Stimulated activated CD8-positive, alpha-beta memory T cell treated with anti-CD3 and anti-CD28 coated beads, Interleukin-7, amount 100 ng/mL, for 48 hours (primary cell): ENCODE measurements at regions not wholly inside any gene's neighbourhood (a gene's known extent, or its start where the extent isn't known, plus 50 kb on each side); places are given as distances from the start of the nearest gene placed in this dataset.

Experiments
- DNase-seq, 2 donors: peaks; one replicate each; pipeline ENCODE4 v3.0.0-alpha.2; 2020; ENCODE audit warnings: low read depth in 1 of 2; ENCODE audit errors: extremely low read depth in 1 of 2

DNA sequence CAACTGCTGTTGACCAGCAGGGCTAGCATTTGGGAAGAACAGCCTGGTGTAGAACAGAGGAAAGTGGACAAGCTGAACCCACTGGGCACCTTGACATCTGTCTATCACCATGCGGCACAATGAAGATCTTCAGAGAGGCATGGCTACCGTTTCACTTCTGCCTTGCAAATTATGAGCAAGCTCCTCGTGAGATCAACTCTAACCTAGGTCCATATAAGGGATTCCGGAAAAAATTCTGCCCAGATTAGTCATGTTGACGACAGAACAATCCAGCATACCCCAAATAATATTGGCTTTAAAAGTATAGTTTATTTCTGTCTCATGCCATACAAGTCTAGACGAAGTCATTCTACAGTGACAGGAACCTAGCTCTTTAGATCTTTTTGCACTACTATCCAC, 91.6 kb upstream of the ATF7IP start:
- DNase-seq, result no peak

DNA sequence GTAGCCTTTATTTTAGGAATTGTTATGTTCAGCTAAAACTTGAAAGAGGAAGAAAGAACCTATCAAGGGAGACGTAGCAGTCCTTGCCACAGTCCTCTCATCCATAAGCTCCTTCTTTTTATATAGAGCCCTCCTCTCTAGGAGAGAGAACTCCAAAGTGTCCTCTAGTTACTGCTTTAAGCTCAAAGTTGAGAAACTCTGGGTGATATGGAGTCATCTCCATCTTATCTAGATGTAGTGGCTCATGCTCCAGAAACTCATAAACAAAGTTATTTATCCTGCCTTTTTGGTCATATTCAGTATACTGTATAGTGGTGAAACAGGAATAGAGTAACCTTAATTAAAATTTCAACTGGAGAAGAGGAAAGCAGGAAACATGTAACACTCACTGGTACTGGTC, 90.4 kb upstream of the ATF7IP start:
- DNase-seq, result no peak

GRCh38 chr12:14275886-14276285, 89.6 kb upstream of the ATF7IP start:
- DNase-seq, result no peak

DNA sequence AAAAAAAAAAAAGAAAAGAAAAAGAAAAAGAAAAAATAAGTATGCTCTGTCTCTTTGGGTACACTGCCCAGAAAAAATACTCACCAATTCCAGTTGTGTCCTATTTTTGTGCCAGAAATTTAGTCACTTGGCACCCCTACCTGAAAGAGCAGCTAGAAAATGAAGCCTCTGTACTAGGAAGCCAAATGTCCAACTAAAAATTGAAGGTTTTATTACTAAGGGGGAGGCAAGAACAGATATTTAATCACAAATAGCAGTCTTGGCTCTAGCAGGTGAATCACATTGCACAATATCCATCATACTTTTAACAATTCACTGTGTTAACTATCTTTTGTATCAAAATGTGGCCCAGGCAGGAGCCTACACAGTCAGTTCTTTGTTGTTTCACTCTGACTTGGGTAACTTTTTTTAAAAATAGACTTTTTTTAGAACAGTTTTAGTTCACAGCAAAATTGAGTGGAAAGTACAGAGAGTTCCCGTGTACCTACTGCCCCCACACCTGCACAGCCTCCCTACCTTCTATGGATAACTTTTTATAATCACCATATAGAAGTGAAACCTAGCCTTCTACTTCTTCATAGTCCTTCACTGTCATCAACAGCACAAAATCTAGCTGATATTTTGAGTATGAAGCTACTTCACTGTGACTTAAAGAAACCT, 87.1 kb upstream of the ATF7IP start:
- DNase-seq, result no peak

- DNase-seq, result no peak
Measured at GRCh38 chr12:14279845-14280244, 85.6 kb upstream of the ATF7IP start.

GRCh38 chr12:14280921-14281320, 84.6 kb upstream of the ATF7IP start:
- no peak for DNase-seq

GRCh38 chr12:14281539-14281938, 83.9 kb upstream of the ATF7IP start:
- no peak for DNase-seq

DNA sequence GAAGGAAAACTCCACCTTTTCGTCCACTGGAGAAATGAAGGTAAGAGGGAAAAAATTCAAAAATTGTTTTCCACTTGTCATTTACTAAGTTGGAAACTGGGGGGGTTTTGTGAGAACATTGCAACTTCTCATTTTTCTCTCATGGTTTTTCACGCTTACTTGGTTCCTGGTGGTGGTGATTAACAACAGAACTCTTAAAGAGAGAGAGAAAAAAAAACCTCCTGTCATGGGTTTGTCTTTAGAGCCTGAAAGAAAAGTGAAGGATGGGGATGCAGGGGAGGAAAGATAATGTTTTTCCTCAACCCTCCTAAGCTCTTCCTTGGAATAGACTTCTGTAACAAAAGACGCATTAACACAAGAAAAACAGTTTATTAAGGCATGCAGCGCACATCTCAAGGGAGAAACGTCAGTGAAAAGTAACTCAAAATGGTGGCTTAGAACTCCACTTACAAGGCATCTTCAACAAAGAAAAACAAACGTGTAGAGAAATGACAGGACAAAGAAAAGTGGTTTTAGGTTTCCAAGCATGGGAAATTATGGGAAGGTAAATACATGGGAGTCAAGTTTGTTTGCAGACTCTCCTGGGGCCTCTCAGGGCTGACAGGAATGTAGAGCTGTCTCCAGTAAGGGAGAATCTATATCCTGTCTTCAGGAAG, 81.9 kb upstream of the ATF7IP start:
- no peak for DNase-seq

DNA sequence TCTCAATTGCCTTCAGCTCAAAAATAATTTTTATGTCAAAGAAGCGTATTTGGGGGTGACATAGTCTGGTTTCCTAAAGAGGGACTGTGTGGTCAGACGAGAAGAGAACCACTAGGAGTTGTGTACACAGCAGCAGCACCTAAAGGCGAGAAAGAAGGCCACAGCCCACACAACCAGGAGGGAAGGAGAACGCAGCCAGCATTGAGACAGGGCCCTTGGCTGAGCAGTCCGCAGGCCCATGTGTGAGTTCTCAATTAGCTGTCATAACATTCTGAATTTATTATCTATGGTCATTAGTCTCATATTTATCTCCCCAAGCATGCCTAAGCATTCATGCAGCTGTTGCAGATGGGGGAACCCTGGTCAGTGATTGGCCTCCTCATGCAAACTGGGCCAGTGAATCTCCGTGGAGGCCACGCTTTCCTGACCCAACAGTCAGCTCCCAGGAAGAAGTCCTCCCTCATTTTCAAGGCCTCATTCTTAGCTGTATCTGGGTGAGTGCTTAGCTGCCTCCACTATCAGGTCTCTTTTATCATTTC, 81.2 kb upstream of the ATF7IP start:
- DNase-seq, result no peak

DNA sequence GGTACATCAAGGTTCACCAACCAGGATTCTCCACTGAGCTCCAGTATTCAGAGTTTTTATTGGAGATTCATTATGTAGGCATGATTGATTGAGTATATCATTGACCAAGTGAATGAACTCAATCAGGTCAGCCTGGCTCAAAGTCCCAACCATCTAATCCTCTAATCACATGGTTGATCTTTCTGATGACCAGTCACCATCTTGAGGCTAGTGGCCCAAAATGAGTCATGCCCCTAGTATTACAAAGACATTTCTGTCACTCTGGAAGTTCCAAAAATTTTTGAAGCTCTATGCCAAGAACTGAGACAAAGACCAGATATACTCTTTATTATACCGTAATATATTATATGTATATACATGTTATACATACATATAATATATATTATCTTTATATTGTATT, 75.9 kb upstream of the ATF7IP start:
- no peak for DNase-seq

- DNase-seq, result no peak
Measured at GRCh38 chr12:14290951-14291350, 74.5 kb upstream of the ATF7IP start.

- no peak for DNase-seq
Measured at GRCh38 chr12:14303661-14304155, 61.8 kb upstream of the ATF7IP start.

GRCh38 chr12:14307004-14307403, 58.5 kb upstream of the ATF7IP start:
- no peak for DNase-seq

DNA sequence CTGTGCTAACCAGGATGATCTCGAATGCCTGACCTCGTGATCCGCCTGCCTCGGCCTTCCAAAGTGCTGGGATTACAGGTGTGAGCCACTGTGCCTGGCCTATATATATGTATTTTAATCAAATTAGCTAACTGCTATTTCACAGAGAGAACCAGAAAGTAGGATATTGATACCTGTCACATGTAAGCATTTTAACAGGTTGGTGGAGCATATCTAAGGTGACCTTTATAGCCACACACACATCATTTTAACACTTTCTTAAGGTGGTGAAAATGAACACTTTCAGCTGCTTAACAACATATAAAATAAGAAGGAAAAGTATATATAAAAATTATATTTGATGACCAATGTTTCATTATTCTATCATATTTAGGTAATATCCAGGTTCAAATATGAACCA, 57.0 kb upstream of the ATF7IP start:
- DNase-seq, result no peak

- DNase-seq, result no peak
Measured at GRCh38 chr12:14310866-14311265, 54.6 kb upstream of the ATF7IP start.

DNA sequence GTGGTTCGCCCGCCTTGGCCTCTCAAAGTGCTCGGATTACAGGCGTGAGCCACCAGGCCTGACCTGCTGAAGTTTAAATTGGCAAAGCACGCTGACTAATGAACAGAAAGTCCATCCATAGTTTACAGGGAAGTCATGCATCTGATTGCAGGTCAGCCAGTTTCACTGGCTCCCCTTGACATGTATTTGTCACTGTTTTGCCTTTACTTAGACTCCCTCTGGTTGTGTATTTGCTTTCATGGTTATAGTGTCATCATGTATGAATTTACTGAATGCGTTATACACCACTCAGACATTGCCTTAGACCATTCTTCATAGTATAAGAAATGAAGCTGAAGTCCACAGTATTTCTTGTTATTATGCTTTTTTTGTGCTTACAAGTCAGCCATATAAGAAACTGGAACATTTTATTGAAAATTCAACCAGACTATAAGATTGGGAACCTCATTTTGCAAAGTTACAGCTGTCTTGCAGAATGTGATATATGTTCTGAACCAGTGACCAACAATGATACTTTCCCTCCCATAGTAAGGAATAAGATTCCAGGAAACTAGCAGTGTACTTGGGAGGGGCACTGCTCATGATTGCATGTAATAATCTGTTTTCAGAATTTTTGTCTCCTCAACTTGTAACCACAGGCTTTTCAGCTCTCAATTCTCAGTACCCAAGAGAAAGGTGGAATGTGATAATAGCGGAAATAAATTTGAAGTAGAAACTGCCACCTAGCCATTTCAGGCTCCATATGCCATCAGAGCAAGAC, 51.9 kb upstream of the ATF7IP start:
- no peak for DNase-seq

- DNase-seq, result no peak
Measured at GRCh38 chr12:14314801-14315200, 50.7 kb upstream of the ATF7IP start.

GRCh38 chr12:14315501-14315900, 50.0 kb upstream of the ATF7IP start:
- no peak for DNase-seq
